ENCODE measurements at regions not wholly inside any gene's neighbourhood (a gene's known extent, or its start where the extent isn't known, plus 50 kb on each side); places are given as distances from the start of the nearest gene placed in this dataset.
"Not testable (repeated sequence)": the region's sequence is repeated elsewhere in the genome, so short reads cannot be mapped to it uniquely, and the experiment has no call there.

GRCh38 chr6:115514656-115515055 is 546.0 kb downstream of the FRK start:
- no peak for DNase-seq (ENCODE audit: low read depth)
- TF ChIP-seq CTCF (IDR thresholded peaks at IDR 0.05; ENCODE audit: low read depth, low read length, missing control alignments) = no peak
- H3K4me3 ChIP-seq (ENCODE audit: low read depth, low read length) = no peak overlapping the region

GRCh38 chr6:115512923-115513322 is 547.8 kb downstream of the FRK start:
- DNase-seq (ENCODE audit: low read depth) = no peak
- no peak overlapping the region for H3K4me3 ChIP-seq (ENCODE audit: low read depth, low read length)
- TF ChIP-seq CTCF (IDR thresholded peaks at IDR 0.05; ENCODE audit: low read depth, low read length, missing control alignments) = no peak

GRCh38 chr6:115511771-115512170 is 548.9 kb downstream of the FRK start:
- TF ChIP-seq CTCF (IDR thresholded peaks at IDR 0.05; ENCODE audit: low read depth, low read length, missing control alignments) = no peak
- no peak overlapping the region for H3K4me3 ChIP-seq (ENCODE audit: low read depth, low read length)
- no peak for DNase-seq (ENCODE audit: low read depth)

- not testable (repeated sequence) for DNase-seq (ENCODE audit: low read depth); H3K4me3 ChIP-seq (ENCODE audit: low read depth, low read length)
Observed at GRCh38 chr6:115502432-115502831, 558.3 kb downstream of the FRK start.

GRCh38 chr6:115495184-115495583 is 565.5 kb downstream of the FRK start:
- H3K4me3 ChIP-seq (ENCODE audit: low read depth, low read length) = no peak overlapping the region
- DNase-seq (ENCODE audit: low read depth) = no peak
- TF ChIP-seq CTCF (IDR thresholded peaks at IDR 0.05; ENCODE audit: low read depth, low read length, missing control alignments) = no peak

GRCh38 chr6:115487331-115487730 is 573.4 kb downstream of the FRK start:
- no peak overlapping the region for H3K4me3 ChIP-seq (ENCODE audit: low read depth, low read length)
- TF ChIP-seq CTCF (IDR thresholded peaks at IDR 0.05; ENCODE audit: low read depth, low read length, missing control alignments) = no peak
- DNase-seq (ENCODE audit: low read depth) = no peak

- no peak overlapping the region for H3K4me3 ChIP-seq (ENCODE audit: low read depth, low read length)
- TF ChIP-seq CTCF (IDR thresholded peaks at IDR 0.05; ENCODE audit: low read depth, low read length, missing control alignments) = no peak
- DNase-seq (ENCODE audit: low read depth) = no peak
Observed at GRCh38 chr6:115485400-115485799, 575.3 kb downstream of the FRK start.

GRCh38 chr6:115480543-115480942 is 580.1 kb downstream of the FRK start:
- not testable (repeated sequence) for DNase-seq (ENCODE audit: low read depth); H3K4me3 ChIP-seq (ENCODE audit: low read depth, low read length)
